ENCODE measurements at regions not wholly inside any gene's neighbourhood (a gene's known extent, or its start where the extent isn't known, plus 50 kb on each side); places are given as distances from the start of the nearest gene placed in this dataset.
"Not testable (repeated sequence)": the region's sequence is repeated elsewhere in the genome, so short reads cannot be mapped to it uniquely, and the experiment has no call there.

- TF ChIP-seq L3MBTL2 (conservative IDR thresholded peaks at IDR 0.05) (no peak), CTBP1 (IDR thresholded peaks at IDR 0.05; ENCODE audit: borderline replicate concordance) (no peak), SUZ12 (IDR thresholded peaks at IDR 0.05) (no peak), NFRKB (IDR thresholded peaks at IDR 0.05) (no peak), FOXA1 (IDR thresholded peaks at IDR 0.05) (no peak), SP1 (IDR thresholded peaks at IDR 0.05) (no peak), ARNT (IDR thresholded peaks at IDR 0.05) (no peak), HDGF (IDR thresholded peaks at IDR 0.05; ENCODE audit: borderline replicate concordance) (no peak), ZNF384 (IDR thresholded peaks at IDR 0.05) (no peak), TARDBP (IDR thresholded peaks at IDR 0.05) (no peak), PKNOX1 (IDR thresholded peaks at IDR 0.05) (no peak)
- CTCF ChIA-PET: no interaction called here
- no peak for DNase-seq (ENCODE audit: extremely low spot score)
- POLR2A ChIA-PET: no interaction called here
Observed at GRCh38 chr2:18047213-18047611, 168.7 kb downstream of the KCNS3 start.

- ChIA-PET POLR2A (no interaction called here), CTCF (no interaction called here)
- no peak for DNase-seq (ENCODE audit: extremely low spot score)
- TF ChIP-seq TARDBP (IDR thresholded peaks at IDR 0.05): no peak
- TF ChIP-seq BHLHE40 (IDR thresholded peaks at IDR 0.05; ENCODE audit: borderline replicate concordance): no peak
- no peak for TF ChIP-seq SUZ12 (IDR thresholded peaks at IDR 0.05)
Observed at GRCh38 chr2:18046558-18047212, 168.2 kb downstream of the KCNS3 start.

GRCh38 chr2:18046017-18046416 lies 167.6 kb downstream of the KCNS3 start:
- DNase-seq (ENCODE audit: extremely low spot score): no peak
- TF ChIP-seq ARNT (IDR thresholded peaks at IDR 0.05) (no peak), ELF4 (IDR thresholded peaks at IDR 0.05) (no peak), BHLHE40 (IDR thresholded peaks at IDR 0.05; ENCODE audit: borderline replicate concordance) (no peak), FOXK2 (IDR thresholded peaks at IDR 0.05) (no peak), TARDBP (IDR thresholded peaks at IDR 0.05) (no peak), L3MBTL2 (conservative IDR thresholded peaks at IDR 0.05) (no peak), NFRKB (IDR thresholded peaks at IDR 0.05) (no peak), SUZ12 (IDR thresholded peaks at IDR 0.05) (no peak), SP1 (IDR thresholded peaks at IDR 0.05) (no peak), LEF1 (IDR thresholded peaks at IDR 0.05; ENCODE audit: borderline replicate concordance) (no peak), CTBP1 (IDR thresholded peaks at IDR 0.05; ENCODE audit: borderline replicate concordance) (no peak), HDGF (IDR thresholded peaks at IDR 0.05; ENCODE audit: borderline replicate concordance) (no peak), PKNOX1 (IDR thresholded peaks at IDR 0.05) (no peak), ZNF384 (IDR thresholded peaks at IDR 0.05) (no peak), FOXA1 (IDR thresholded peaks at IDR 0.05) (no peak), FOXM1 (IDR thresholded peaks at IDR 0.05; ENCODE audit: borderline replicate concordance) (no peak)
- CTCF ChIA-PET: no interaction called here
- POLR2A ChIA-PET: no interaction called here

GRCh38 chr2:18045230-18045629 lies 166.8 kb downstream of the KCNS3 start:
- POLR2A ChIA-PET: no interaction called here
- no peak for DNase-seq (ENCODE audit: extremely low spot score)
- TF ChIP-seq CTBP1 (IDR thresholded peaks at IDR 0.05; ENCODE audit: borderline replicate concordance): no peak
- TF ChIP-seq TARDBP (IDR thresholded peaks at IDR 0.05): no peak
- TF ChIP-seq HDGF (IDR thresholded peaks at IDR 0.05; ENCODE audit: borderline replicate concordance): no peak
- no peak for TF ChIP-seq FOXA1 (IDR thresholded peaks at IDR 0.05)
- TF ChIP-seq L3MBTL2 (conservative IDR thresholded peaks at IDR 0.05): no peak
- no peak for TF ChIP-seq LEF1 (IDR thresholded peaks at IDR 0.05; ENCODE audit: borderline replicate concordance)
- no peak for TF ChIP-seq FOXK2 (IDR thresholded peaks at IDR 0.05)
- no peak for TF ChIP-seq ARNT (IDR thresholded peaks at IDR 0.05)
- no peak for TF ChIP-seq BHLHE40 (IDR thresholded peaks at IDR 0.05; ENCODE audit: borderline replicate concordance)
- TF ChIP-seq SUZ12 (IDR thresholded peaks at IDR 0.05): no peak
- TF ChIP-seq ZNF384 (IDR thresholded peaks at IDR 0.05): no peak
- no peak for TF ChIP-seq SP1 (IDR thresholded peaks at IDR 0.05)
- no peak for TF ChIP-seq FOXM1 (IDR thresholded peaks at IDR 0.05; ENCODE audit: borderline replicate concordance)
- no peak for TF ChIP-seq PKNOX1 (IDR thresholded peaks at IDR 0.05)
- no peak for TF ChIP-seq ELF4 (IDR thresholded peaks at IDR 0.05)
- no peak for TF ChIP-seq NFRKB (IDR thresholded peaks at IDR 0.05)
- CTCF ChIA-PET: no interaction called here

- POLR2A ChIA-PET; DNase-seq (ENCODE audit: extremely low spot score); CTCF ChIA-PET: not testable (repeated sequence)
Observed at GRCh38 chr2:18017381-18017780, 138.9 kb downstream of the KCNS3 start.

GRCh38 chr2:18009891-18010290 lies 131.4 kb downstream of the KCNS3 start:
- TF ChIP-seq ZNF384 (IDR thresholded peaks at IDR 0.05) (no peak), FOXK2 (IDR thresholded peaks at IDR 0.05) (no peak), L3MBTL2 (conservative IDR thresholded peaks at IDR 0.05) (no peak), FOXA1 (IDR thresholded peaks at IDR 0.05) (no peak), PKNOX1 (IDR thresholded peaks at IDR 0.05) (no peak), BHLHE40 (IDR thresholded peaks at IDR 0.05; ENCODE audit: borderline replicate concordance) (no peak), HDGF (IDR thresholded peaks at IDR 0.05; ENCODE audit: borderline replicate concordance) (no peak), SUZ12 (IDR thresholded peaks at IDR 0.05) (no peak), LEF1 (IDR thresholded peaks at IDR 0.05; ENCODE audit: borderline replicate concordance) (no peak), TARDBP (IDR thresholded peaks at IDR 0.05) (no peak), FOXM1 (IDR thresholded peaks at IDR 0.05; ENCODE audit: borderline replicate concordance) (no peak), SP1 (IDR thresholded peaks at IDR 0.05) (no peak), NFRKB (IDR thresholded peaks at IDR 0.05) (no peak)
- CTCF ChIA-PET: no interaction called here
- POLR2A ChIA-PET: no interaction called here
- DNase-seq (ENCODE audit: extremely low spot score): no peak
